Natural killer cell (primary cell): ENCODE measurements at regions not wholly inside any gene's neighbourhood (a gene's known extent, or its start where the extent isn't known, plus 50 kb on each side); places are given as distances from the start of the nearest gene placed in this dataset.

ENCODE experiments used
- ATAC-seq, 3 donors: fragments of 150-1000 bp in 2 of 3; fragments of 200-7000 bp in 1 of 3; cut with Tn5 transposase; 1 replicate in 1 of 3; 2 replicates in 2 of 3; pipeline ENCODE4 v1.10.0; 2021; ENCODE audit warnings: mild to moderate bottlenecking in 2 of 3, moderate library complexity in 2 of 3
- DNase-seq, 2 donors: peaks; one replicate each; pipeline versions ENCODE4 v3.0.0 to v3.0.0-alpha.2; 2013 to 2021; ENCODE audit warnings: mixed read lengths in 1 of 2
- H3K27ac ChIP-seq: one replicate; pipeline ENCODE4 v1.5.1; 2013; ENCODE audit warnings: mild to moderate bottlenecking, low read length
- H3K27me3 ChIP-seq: one replicate; pipeline ENCODE4 v1.6.1; 2013; ENCODE audit warnings: low read length; ENCODE audit not compliant: control insufficient read depth, insufficient read depth
- H3K36me3 ChIP-seq: one replicate; pipeline ENCODE4 v1.6.1; 2013; ENCODE audit warnings: low read length; ENCODE audit not compliant: control insufficient read depth, insufficient read depth
- H3K4me1 ChIP-seq: one replicate; pipeline ENCODE4 v1.6.1; 2013; ENCODE audit warnings: low read length; ENCODE audit not compliant: control insufficient read depth, insufficient read depth
- H3K4me3 ChIP-seq: one replicate; pipeline ENCODE4 v1.5.1; 2013; ENCODE audit warnings: low read length
- H3K9me3 ChIP-seq: one replicate; pipeline ENCODE4 v1.6.1; 2013; ENCODE audit warnings: low read length; ENCODE audit not compliant: control insufficient read depth, insufficient read depth
- H3K27ac Mint-ChIP-seq, 2 donors: one replicate each; pipeline ENCODE4 v1.8.0; 2022; ENCODE audit warnings: mild to moderate bottlenecking in 2 of 2, mixed read lengths in 2 of 2, moderate library complexity in 1 of 2
- H3K27me3 Mint-ChIP-seq, 2 donors: one replicate each; pipeline ENCODE4 v1.8.0; 2022; ENCODE audit warnings: low read depth in 2 of 2, mixed read lengths in 2 of 2
- H3K36me3 Mint-ChIP-seq: one replicate; pipeline ENCODE4 v1.8.0; 2022; ENCODE audit warnings: mixed read lengths
- H3K4me1 Mint-ChIP-seq, 2 donors: one replicate each; pipeline ENCODE4 v1.8.0; 2022; ENCODE audit warnings: mixed read lengths in 2 of 2
- H3K4me3 Mint-ChIP-seq: one replicate; pipeline ENCODE4 v1.8.0; 2022; ENCODE audit warnings: mild to moderate bottlenecking, moderate library complexity, mixed read lengths
- H3K9me3 Mint-ChIP-seq, 2 donors: one replicate each; pipeline ENCODE4 v1.8.0; 2022; ENCODE audit warnings: mixed read lengths in 2 of 2
- CTCF ChIP-seq: fragments of 200-600 bp; IDR thresholded peaks from one replicate; pipeline ENCODE4 v1.8.0; 2022; ENCODE audit warnings: antibody characterized with exemption
- WGBS: methylation state at CpG from one replicate; pipeline ENCODE4 v1.1.7; 2013; ENCODE audit warnings: missing lambda C conversion rate; ENCODE audit not compliant: insufficient coverage; 5-methylcytosine and 5-hydroxymethylcytosine counted together
- intact Hi-C: fragments of 100-400 bp; cut with micrococcal nuclease; formaldehyde crosslinking; loops from one replicate; pipeline ENCODE4 v1.14.2; 2022

GRCh38 chr1:223483511-223483910, 90.3 kb downstream of the CCDC185 start:
- H3K36me3 ChIP-seq: no peaks in the 10 kb centered on the region
- no peak for DNase-seq
- H3K27me3 ChIP-seq: no peaks in the 10 kb centered on the region
- H3K4me1 Mint-ChIP-seq: peaks cover 8 to 9% of the 10 kb centered on the region in 2 donors
- peaks cover 19 to 25% of the 10 kb centered on the region in 2 donors for H3K27me3 Mint-ChIP-seq
- H3K27ac ChIP-seq: no peak overlapping the region
- H3K4me3 ChIP-seq: no peak overlapping the region
- no peaks in the 10 kb centered on the region for H3K9me3 Mint-ChIP-seq
- intact Hi-C loops: no loop called here
- peak overlapping the region; percentile 6 to 69 for H3K27ac Mint-ChIP-seq
- H3K4me1 ChIP-seq: peaks cover 6% of the 10 kb centered on the region
- TF ChIP-seq CTCF: no peak
- H3K9me3 ChIP-seq: no peaks in the 10 kb centered on the region
- no peak overlapping the region for H3K4me3 Mint-ChIP-seq
- ATAC-seq: no peak
- no peaks in the 10 kb centered on the region for H3K36me3 Mint-ChIP-seq
- 86% methylated on average over 3 of the region's 5 CpGs for WGBS

- Histone ChIP-seq H3K36me3 (no peaks in the 10 kb centered on the region), H3K4me3 (no peak overlapping the region), H3K4me1 (no peaks in the 10 kb centered on the region), H3K9me3 (no peaks in the 10 kb centered on the region), H3K27ac (no peak overlapping the region), H3K27me3 (no peaks in the 10 kb centered on the region)
- H3K4me3 Mint-ChIP-seq: no peak overlapping the region
- intact Hi-C loops: no loop called here
- ATAC-seq (no peak), DNase-seq (peak in 1 of 2 donors; percentile 33)
- H3K27me3 Mint-ChIP-seq: peaks cover 19 to 20% of the 10 kb centered on the region in 2 donors
- H3K4me1 Mint-ChIP-seq: peaks cover 0 to 8% of the 10 kb centered on the region in 2 donors
- WGBS: 64% methylated on average over 2 of the region's 3 CpGs
- no peak overlapping the region for H3K27ac Mint-ChIP-seq
- H3K9me3 Mint-ChIP-seq: no peaks in the 10 kb centered on the region
- H3K36me3 Mint-ChIP-seq: no peaks in the 10 kb centered on the region
- TF ChIP-seq CTCF: no peak
Measured at GRCh38 chr1:223486366-223486765, 93.2 kb downstream of the CCDC185 start.

GRCh38 chr1:223486932-223487886, 94.0 kb downstream of the CCDC185 start:
- peaks cover 19% of the 10 kb centered on the region in 2 donors for H3K27me3 Mint-ChIP-seq
- Histone ChIP-seq H3K27ac (no peak overlapping the region), H3K9me3 (no peaks in the 10 kb centered on the region), H3K27me3 (no peaks in the 10 kb centered on the region), H3K4me3 (no peak overlapping the region), H3K4me1 (no peaks in the 10 kb centered on the region), H3K36me3 (no peaks in the 10 kb centered on the region)
- no peak overlapping the region for H3K4me3 Mint-ChIP-seq
- H3K4me1 Mint-ChIP-seq: peaks cover 0 to 8% of the 10 kb centered on the region in 2 donors
- ATAC-seq: no peak
- 63% methylated on average over 5 of the region's 10 CpGs for WGBS
- no peaks in the 10 kb centered on the region for H3K36me3 Mint-ChIP-seq
- intact Hi-C loops: no loop called here
- no peak for DNase-seq
- no peaks in the 10 kb centered on the region for H3K9me3 Mint-ChIP-seq
- H3K27ac Mint-ChIP-seq: no peak overlapping the region
- no peak for TF ChIP-seq CTCF
